ENCODE measurements at regions not wholly inside any gene's neighbourhood (a gene's known extent, or its start where the extent isn't known, plus 50 kb on each side); places are given as distances from the start of the nearest gene placed in this dataset.
A peak's percentile ranks its signal among the peaks of the same experiment; 100 is the strongest.

DNA sequence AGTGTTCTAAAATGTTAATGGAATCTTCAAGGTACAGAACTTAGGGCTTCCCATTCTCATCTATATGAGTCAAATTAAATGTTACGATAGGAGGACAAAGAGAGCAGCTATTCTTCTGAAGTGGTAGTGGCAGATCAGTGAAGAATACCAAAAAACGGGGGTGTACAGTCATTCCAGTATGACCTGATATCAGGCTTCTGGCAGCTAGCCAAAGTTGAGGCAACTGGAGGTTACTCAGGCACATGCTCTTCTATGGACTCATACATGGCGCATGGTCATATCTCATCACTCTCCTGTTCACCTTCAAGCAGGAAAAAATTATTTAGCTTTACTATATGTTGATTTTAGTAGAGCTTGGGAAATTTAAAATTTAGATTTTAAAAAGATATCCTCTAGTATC is 1608.8 kb downstream of the GRIK2 start:
- H3K4me3 ChIP-seq, result no peak overlapping the region
- TF ChIP-seq, protein P1, sequence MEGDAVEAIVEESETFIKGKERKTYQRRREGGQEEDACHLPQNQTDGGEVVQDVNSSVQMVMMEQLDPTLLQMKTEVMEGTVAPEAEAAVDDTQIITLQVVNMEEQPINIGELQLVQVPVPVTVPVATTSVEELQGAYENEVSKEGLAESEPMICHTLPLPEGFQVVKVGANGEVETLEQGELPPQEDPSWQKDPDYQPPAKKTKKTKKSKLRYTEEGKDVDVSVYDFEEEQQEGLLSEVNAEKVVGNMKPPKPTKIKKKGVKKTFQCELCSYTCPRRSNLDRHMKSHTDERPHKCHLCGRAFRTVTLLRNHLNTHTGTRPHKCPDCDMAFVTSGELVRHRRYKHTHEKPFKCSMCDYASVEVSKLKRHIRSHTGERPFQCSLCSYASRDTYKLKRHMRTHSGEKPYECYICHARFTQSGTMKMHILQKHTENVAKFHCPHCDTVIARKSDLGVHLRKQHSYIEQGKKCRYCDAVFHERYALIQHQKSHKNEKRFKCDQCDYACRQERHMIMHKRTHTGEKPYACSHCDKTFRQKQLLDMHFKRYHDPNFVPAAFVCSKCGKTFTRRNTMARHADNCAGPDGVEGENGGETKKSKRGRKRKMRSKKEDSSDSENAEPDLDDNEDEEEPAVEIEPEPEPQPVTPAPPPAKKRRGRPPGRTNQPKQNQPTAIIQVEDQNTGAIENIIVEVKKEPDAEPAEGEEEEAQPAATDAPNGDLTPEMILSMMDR (IDR thresholded peaks at IDR 0.05), result no peak
- TF ChIP-seq POLR2A (IDR thresholded peaks at IDR 0.05), result no peak
- H3K27ac ChIP-seq, result no peak overlapping the region
- no peaks in the 10 kb centered on the region for H3K27me3 ChIP-seq
- intact Hi-C loops (cut with DNase I), result no loop called here
- peak in 1 of 7 donors; percentile 21 for DNase-seq
- H3K36me3 ChIP-seq (replicated peaks in 1 of 2), result no peaks in the 10 kb centered on the region
- no peaks in the 10 kb centered on the region for H3K9me3 ChIP-seq (replicated peaks in 1 of 3)
- 66 to 74% (median 69%) methylated on average over 3 of the region's 3 CpGs for WGBS, 4 donors
- no peaks in the 10 kb centered on the region for H3K4me1 ChIP-seq (replicated peaks in 1 of 2)

DNA sequence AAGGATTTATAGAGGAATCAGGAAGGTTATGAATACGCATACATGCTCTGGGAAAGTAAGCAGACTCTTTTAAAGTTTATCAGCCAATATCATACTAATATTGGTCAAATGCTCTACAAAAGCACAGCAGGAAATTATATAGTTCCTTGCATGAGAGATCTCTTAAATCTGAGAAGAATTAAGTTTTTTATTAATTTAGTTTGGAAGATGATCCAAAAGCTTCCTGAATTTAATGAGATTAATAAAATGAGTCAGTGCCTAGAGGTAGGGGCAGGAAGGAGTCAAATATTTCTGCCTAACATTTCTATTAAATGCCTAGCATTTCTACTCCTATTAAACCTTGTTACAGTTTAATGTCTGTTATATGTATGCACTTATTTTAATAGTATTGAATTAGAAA is 1608.2 kb downstream of the GRIK2 start:
- TF ChIP-seq POLR2A (IDR thresholded peaks at IDR 0.05), result no peak
- TF ChIP-seq, protein P1 (IDR thresholded peaks at IDR 0.05), result no peak
- intact Hi-C loops (cut with DNase I), result no loop called here
- DNase-seq, result no peak
- H3K27ac ChIP-seq, result no peak overlapping the region
- 69 to 79% (median 74%) methylated on average over 1 of the region's 1 CpG for WGBS, 4 donors
- H3K27me3 ChIP-seq, result no peaks in the 10 kb centered on the region
- H3K36me3 ChIP-seq (replicated peaks in 1 of 2), result no peaks in the 10 kb centered on the region
- no peaks in the 10 kb centered on the region for H3K9me3 ChIP-seq (replicated peaks in 1 of 3)
- H3K4me1 ChIP-seq (replicated peaks in 1 of 2), result no peaks in the 10 kb centered on the region
- H3K4me3 ChIP-seq, result no peak overlapping the region

DNA sequence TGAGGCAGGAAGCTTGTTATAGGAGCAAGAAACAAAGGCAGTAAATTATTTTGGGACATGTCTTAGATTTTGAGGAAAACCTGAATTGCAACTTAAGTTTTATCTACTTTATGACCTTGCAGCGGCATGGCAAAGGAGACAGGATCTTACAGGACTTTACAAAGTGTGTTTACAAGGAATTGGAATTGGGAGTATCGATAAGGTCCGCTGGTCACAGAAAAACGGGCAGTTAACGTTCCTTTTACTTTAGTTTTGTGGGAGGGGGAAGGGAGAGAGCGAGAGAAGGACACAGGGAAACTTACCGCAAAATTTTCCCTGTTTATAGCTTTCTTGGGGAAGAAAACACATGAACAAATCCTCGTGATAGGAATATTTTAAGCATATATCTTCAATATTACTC is 1607.2 kb downstream of the GRIK2 start:
- DNase-seq, result no peak
- Histone ChIP-seq H3K4me1 (replicated peaks in 1 of 2) (no peaks in the 10 kb centered on the region), H3K9me3 (replicated peaks in 1 of 3) (no peaks in the 10 kb centered on the region), H3K27ac (no peak overlapping the region), H3K4me3 (no peak overlapping the region), H3K36me3 (replicated peaks in 1 of 2) (no peaks in the 10 kb centered on the region), H3K27me3 (no peaks in the 10 kb centered on the region)
- intact Hi-C loops (cut with DNase I), result no loop called here
- WGBS, 4 donors, result 30 to 41% (median 33%) methylated on average over 8 of the region's 8 CpGs
- no peak for TF ChIP-seq POLR2A (IDR thresholded peaks at IDR 0.05)

DNA sequence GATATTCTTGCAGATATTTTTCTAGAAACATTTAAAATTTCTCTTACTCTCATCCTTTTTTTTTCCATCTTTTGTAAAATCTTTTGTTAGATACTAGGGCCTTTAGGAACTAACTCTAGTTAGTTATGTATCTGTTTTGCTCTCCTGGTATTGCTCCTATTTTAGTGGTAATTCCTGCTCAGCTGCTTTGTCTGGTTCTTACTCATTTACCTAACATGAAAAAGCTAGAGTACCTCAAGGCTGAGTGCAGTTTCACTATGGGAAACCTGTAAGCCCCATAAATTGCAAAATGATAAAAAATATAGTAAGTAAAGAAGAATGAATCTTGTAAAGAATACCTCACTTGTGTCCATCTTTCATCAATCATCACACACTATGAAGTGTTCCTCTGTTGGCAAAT is 1602.0 kb downstream of the GRIK2 start:
- no peaks in the 10 kb centered on the region for H3K9me3 ChIP-seq (replicated peaks in 1 of 3)
- no peaks in the 10 kb centered on the region for H3K4me1 ChIP-seq (replicated peaks in 1 of 2)
- no peak overlapping the region for H3K27ac ChIP-seq
- no peaks in the 10 kb centered on the region for H3K27me3 ChIP-seq
- TF ChIP-seq POLR2A (IDR thresholded peaks at IDR 0.05), result no peak
- TF ChIP-seq, protein P1 (IDR thresholded peaks at IDR 0.05), result no peak
- no peak overlapping the region for H3K4me3 ChIP-seq
- intact Hi-C loops (cut with DNase I), result no loop called here
- DNase-seq, result no peak
- no peaks in the 10 kb centered on the region for H3K36me3 ChIP-seq (replicated peaks in 1 of 2)

DNA sequence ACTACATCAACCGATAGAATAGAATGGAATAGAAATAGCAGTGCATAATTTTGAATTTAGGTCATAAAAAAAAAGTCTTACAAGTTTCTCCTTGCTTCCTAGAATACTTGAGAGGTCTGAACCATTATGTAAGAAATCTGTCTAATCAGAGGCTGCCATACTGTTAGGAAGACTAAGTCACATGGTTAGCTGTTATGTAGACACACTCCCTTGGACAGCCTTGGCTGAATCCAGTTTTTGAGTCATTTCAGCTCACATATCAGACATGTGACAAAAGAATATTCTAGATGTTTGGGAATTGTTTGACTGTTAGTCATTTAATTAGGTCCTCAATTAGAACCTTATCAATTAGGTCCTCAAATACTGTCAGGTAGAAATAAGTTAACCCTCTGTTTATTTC is 1601.4 kb downstream of the GRIK2 start:
- H3K4me3 ChIP-seq, result no peak overlapping the region
- intact Hi-C loops (cut with DNase I), result no loop called here
- H3K27me3 ChIP-seq, result no peaks in the 10 kb centered on the region
- no peak for DNase-seq
- no peaks in the 10 kb centered on the region for H3K4me1 ChIP-seq (replicated peaks in 1 of 2)
- H3K36me3 ChIP-seq (replicated peaks in 1 of 2), result no peaks in the 10 kb centered on the region
- H3K27ac ChIP-seq, result no peak overlapping the region
- H3K9me3 ChIP-seq (replicated peaks in 1 of 3), result no peaks in the 10 kb centered on the region
- WGBS, 4 donors, result 89 to 96% (median 92%) methylated on average over 1 of the region's 1 CpG
- TF ChIP-seq, protein P1 (IDR thresholded peaks at IDR 0.05), result no peak
- TF ChIP-seq POLR2A (IDR thresholded peaks at IDR 0.05), result no peak
